Kidney tubule cell (primary cell): ENCODE measurements at regions not wholly inside any gene's neighbourhood (a gene's known extent, or its start where the extent isn't known, plus 50 kb on each side); places are given as distances from the start of the nearest gene placed in this dataset.
A peak's percentile ranks its signal among the peaks of the same experiment; 100 is the strongest.

ENCODE experiments used
- DNase-seq: peaks from one replicate; pipeline ENCODE4 v3.0.0-alpha.2; 2018; ENCODE audit warnings: low spot score

DNA sequence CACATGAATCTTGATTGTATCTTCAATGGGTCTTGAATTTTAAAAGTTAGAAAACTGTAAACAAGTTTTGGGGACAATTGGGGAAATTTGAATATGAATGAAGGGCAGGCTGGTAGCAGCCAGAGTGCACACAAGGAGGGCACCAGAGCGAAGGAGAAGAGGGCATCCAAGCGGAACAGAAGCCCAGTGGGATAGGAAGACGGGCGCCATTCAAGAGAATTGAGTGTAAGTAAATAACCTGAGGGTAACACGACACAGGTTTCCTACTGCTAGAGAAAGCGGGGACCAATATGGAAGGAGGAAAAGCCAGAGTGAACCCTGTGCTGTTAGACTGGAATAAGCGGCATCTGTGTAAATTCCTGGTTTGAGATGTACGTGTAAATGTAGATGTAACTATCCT, 115.1 kb upstream of the CCL2 start:
- DNase-seq: no peak

DNA sequence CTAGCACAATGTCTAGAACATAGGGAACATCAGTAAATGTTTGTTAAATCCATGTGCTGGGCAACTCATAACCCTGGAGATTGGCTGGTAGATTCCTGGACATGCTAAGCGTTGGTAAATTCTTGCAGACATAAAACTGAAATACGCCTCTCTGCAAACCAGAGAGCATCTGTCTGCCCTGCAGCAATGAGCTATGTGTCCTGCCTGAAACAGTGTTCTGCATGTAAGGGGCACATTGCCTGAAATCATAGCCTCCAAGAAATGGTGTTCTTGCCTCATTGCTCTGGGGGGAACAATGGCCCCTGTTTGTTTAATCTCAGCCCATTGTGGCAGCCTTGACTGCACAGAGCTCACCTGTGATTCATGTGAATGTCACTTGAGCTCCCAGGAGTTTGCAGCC, 113.5 kb upstream of the CCL2 start:
- no peak for DNase-seq

GRCh38 chr17:34143430-34143829, 111.7 kb upstream of the CCL2 start:
- no peak for DNase-seq

GRCh38 chr17:34146440-34147043, 108.5 kb upstream of the CCL2 start:
- peak; percentile 66 for DNase-seq

DNA sequence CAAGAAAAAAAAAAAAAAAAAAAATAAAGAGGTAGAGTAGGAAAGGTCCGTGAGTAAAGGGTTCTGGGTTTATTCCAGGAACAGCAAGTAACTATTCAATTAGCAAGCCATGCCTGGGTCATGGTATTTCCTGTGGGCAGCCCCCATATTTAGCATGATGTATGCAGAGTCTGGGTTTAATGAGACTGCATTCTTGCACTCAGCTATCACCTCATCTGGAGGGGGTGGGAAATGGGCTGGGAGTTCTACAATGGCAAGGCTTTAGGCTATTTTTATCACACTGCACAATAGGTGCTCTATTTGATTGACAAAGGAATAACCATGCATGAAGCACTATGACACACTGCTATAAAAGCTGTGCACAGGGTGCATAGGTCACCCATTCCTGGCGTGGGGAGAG, 104.0 kb upstream of the CCL2 start:
- DNase-seq: peak; percentile 78

DNA sequence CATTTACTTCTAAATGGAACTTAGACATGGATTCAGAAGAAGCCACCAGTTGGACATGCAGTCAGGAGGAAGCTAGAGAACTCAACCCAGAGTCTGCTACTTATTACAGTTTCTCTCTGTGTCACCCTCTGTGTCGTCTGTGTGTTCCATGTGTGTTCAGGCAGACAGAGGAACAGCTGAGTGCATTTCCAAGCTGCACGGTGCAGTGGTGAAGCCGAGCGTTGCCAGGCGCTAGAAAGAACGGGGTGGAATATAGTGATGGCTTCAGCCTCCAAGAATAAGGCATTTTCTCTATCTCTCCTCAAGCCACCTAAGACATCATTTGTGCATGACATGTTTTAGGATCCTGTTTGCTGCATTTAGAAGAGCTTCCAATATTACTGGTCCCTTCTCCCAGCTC, 101.1 kb upstream of the CCL2 start:
- DNase-seq: no peak

GRCh38 chr17:34154961-34155730, 99.9 kb upstream of the CCL2 start:
- no peak for DNase-seq

DNA sequence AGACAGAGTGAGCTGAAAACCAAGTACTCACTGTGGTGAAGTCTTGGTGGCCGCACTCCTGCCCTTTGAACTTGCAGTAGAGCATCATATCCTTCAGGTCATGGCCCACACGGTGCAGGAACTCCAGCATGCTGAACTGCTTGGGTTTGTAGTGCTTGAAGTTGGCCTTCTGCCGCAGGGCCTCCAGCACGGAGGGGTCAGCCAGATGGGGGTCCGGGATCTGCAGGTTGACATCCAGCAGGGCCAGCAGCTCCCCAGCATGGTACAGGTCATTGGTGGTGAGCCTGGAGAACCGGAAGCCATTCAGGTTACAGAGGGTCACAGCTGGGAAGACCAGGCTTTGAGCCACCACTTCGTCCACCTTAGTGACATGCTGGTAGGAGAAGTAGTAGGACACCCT, 99.1 kb upstream of the CCL2 start:
- no peak for DNase-seq

DNA sequence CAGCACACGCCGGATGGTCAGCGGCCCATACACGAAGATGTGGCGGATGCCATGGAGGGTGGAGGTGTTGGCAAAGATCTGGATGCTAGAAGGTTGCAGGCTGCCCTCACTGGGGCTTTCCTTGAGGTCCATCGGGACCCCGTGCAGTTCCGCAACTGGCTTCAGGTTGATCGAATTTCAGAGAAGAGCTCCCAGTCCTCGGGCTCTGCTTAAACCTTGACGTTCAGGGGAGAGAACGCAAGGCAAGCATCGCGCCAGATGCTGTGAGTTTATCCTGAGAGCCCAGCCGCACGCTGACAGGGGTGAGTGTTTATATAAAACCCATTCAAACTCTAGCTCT, 98.7 kb upstream of the CCL2 start:
- no peak for DNase-seq

DNA sequence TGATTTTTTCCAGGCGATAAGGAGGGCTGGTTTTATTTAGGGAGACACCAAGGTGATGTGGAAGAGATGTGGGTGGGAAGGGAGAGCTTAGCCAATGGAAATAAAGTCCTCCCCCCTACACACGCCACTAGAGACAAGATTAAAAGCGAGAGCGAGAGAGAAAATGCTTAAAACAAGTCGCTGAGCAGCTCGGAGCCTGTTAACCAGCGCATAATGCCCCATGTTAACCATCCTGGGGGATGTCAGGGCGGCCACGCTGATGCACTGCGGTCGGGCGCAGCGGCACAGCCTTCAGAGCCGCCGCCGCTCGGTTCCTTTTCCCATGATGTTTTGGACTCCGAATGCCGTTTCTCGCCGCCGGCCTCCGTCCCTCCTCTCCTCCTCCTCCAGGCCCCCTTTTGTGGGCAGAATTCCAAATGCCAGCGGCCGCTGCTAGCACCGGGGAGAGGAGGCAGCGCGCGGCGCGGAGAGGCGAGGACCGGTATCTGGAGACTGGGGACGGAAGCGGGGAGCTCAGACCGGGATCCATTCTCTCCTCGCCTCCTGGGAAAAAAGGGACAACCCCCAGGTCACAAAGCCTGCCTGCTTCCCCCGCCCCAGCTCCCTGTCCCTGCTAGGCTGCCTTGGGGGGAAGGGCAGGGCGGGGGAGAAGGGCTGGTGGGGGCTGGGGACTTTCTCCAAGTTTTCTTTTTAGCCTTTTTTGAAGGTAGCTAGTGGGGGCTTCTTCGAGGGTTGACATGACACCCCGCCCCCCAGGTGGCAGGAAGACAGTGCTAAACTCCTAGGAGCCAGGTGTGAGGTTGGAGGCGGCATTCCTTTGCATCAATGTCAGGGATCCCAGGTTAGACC, 98.1 kb upstream of the CCL2 start:
- DNase-seq: no peak

- DNase-seq: no peak
Observed at GRCh38 chr17:34161690-34162089, 93.4 kb upstream of the CCL2 start.

DNA sequence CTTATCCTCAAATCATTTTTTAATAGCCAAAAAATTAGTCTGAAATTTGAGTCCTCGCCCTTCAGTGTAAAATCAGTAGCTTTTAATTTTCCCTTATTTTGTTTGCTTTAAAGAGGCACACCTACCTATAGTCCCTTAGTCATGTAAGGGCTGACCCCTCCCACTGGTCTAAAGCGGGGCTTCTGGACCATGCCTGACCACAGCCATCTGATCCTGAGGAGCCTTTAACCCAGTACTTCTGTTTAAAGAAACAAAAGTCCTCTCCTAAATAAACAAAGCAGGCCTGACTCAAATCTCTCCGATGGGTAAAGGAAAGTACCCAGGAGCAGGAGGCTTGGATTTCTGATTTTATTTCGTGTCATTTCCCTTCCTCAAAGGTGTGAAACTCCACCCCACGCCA, 92.0 kb upstream of the CCL2 start:
- no peak for DNase-seq

DNA sequence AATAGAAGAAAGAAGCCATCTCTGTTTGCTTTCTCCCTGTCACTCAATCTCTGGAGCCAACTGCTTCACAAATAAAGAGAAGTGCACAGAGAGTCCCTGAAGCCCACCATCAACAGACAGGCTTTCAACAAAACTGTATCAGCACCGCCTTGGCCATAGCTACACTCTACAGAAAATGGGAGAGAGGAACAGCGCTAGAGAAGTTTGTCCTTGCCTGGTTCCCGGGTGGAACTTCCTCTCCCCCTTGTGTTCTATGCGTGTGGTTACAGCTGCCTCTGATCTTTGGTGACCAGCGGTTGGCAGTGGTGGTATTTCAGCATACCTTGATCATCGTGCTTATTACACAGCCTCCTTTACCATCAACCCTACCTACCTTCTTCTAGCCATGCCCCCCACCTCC, 91.4 kb upstream of the CCL2 start:
- peak; percentile 32 for DNase-seq

DNA sequence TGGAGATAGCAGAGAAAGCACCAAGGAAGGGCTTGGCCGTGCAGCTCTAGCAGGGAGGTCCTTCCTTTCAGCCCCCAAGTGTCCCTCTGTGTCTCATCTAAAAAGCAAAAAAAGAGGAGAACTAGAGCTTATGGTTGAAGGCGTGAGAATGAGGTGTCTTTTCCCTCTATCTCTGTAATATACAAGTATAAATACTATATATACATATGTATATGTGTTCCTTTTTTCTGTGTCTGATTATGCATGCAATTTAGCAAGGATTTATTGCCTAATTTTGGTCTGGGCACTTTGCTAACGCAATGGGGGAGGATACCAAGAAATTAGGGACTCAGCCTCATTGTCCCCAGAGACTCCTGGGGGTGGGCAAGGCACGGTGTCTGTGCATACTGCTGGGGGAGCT, 90.2 kb upstream of the CCL2 start:
- no peak for DNase-seq

GRCh38 chr17:34166352-34166751, 88.7 kb upstream of the CCL2 start:
- DNase-seq: no peak

- DNase-seq: no peak
Observed at GRCh38 chr17:34167354-34167753, 87.7 kb upstream of the CCL2 start.

DNA sequence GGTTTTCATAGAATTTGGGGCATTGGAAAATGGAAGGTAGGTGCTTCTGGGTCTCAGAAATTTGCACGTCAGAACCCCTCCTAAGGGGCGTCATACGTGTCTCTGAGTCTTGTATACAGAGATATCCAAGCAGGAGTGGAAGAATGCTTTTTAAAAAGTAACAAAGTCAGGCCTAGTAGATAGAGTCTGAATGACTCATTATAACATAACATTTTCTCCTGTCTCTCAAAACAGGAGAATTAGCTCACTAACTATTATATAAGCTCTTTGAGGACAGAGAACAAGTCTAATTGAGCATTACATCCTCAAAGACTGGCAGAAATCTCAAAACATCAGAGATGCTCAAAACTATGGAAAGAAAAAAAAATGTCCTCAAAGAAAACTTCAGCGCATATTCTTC, 86.1 kb upstream of the CCL2 start:
- DNase-seq: no peak

DNA sequence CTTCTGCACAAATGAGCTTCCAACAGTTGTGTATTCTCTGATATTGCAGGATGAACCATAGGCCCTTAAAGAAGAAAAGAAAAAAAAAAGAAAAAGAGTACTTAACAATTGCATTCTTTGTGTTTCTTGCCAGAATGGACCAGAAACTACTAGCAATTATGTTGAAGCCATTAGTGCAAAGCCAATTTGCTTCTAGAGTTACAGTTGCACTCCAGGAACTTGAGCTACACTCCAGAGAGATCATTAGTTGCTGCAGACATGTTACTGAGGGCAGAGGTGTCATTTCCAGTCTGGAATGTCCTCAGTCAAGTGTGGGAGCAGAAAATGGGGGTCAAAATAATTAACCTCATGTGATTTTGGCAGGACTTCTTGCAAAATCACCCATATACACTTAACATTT, 85.6 kb upstream of the CCL2 start:
- DNase-seq: no peak

GRCh38 chr17:34171245-34171818, 83.8 kb upstream of the CCL2 start:
- peak; percentile 58 for DNase-seq

- DNase-seq: no peak
Observed at GRCh38 chr17:34172390-34172918, 82.6 kb upstream of the CCL2 start.

DNA sequence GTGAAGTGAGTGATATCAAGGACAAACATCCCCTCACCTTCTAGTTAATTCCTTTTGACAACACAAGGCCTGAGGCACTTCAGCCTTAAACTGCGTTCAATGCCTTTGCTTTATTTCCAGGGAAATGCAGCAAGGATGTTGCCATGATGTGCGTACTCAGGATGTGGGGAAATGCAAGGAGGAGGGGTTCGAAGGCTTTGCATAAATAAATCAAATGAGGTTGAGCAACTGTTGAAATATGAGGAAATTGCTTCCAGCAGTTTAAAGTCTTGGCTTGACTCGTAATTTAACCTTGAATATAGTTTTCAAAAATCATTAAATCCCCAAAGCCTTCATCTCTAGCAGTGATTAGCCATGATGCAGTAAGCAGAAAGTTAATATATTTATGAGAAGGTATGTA, 81.8 kb upstream of the CCL2 start:
- DNase-seq: no peak

DNA sequence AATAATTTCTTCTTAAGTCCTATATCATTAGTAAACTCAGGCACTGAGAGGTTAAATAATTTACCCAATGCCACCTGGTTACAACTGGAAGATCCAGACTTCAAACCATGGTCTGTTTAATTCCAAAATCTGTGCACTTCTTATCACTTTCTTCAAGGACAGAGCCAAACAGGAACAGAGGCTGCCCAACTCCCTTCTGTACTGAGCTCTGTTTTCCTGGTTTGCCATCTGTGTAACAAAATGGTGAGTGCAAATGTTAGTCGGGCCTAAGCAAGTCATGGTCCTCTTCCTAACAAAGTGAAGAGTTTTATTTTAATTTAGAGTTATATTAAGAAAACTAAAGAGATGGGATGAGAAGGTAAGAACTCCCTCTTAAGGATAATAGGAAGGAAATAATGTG, 80.6 kb upstream of the CCL2 start:
- DNase-seq: no peak

DNA sequence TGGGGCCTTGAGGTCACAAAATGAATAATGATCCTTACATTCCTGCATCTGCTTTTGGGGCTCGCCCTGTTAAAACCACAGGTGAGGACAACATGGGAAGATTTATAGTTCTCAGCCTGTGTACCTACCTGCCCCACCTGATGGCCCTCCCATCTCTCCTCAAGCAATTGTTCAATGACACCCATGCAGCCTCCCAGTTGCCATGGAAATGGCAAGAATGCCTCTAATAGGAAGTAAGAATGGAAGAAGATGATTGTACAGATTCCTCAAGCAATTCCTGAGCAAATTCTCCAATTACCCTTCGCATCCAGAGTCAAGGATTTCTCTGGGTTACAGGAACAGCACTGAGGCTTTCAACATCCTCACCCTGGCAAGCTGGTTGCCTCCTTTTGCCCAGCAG, 78.6 kb upstream of the CCL2 start:
- no peak for DNase-seq
